ENCODE measurements at regions not wholly inside any gene's neighbourhood (a gene's known extent, or its start where the extent isn't known, plus 50 kb on each side); places are given as distances from the start of the nearest gene placed in this dataset.

DNA sequence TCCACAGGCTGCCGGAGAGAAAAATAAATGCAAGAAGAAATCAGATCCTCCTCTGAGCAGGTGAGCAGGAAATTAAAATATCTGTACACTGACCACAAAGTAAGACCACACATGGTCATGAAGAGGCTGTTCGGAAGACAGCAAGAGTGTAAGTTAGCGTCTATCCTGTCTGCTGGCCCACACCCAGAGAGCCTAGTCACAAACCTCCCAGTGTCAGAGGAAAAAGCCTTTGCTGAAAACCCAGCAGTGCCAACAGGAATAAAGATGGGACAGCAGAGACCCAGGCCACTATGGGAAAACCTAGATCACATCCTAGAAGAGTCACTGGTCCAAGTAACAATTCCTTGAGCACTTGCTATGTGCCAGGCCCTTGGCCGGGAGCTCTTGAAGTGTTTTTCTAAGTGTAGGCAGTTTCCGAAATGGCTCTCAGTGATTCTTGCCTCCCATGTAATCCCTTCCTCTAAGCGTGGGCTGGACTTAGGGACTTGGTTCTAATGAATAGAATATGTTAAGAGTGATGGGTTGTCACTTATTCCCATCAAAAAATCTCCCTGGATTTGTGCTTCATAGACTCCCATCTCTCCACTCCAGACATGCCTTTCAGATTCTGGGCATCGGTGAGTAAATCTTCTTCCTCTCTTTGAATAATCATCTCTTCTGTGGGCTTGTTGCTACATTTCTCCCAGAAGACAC is 110.9 kb upstream of the PKDCC start:
- DNase-seq (ENCODE audit: low read depth, low spot score): no peak
- Histone ChIP-seq H3K27ac (ENCODE audit: control insufficient read depth, insufficient read depth) (no peak overlapping the region), H3K4me1 (ENCODE audit: control insufficient read depth, insufficient read depth, low read length) (peaks cover 5% of the 10 kb centered on the region), H2AFZ (ENCODE audit: control insufficient read depth, low read depth, low read length) (no peak overlapping the region), H3K4me3 (no peak overlapping the region), H4K20me1 (ENCODE audit: control insufficient read depth, insufficient read depth) (no peaks in the 10 kb centered on the region), H3K27me3 (replicated peaks in 1 of 2; ENCODE audit: control insufficient read depth in 2 of 2, insufficient read depth in 2 of 2, low read length in 1 of 2) (0 out of 4 replicates have a peak, but pooled peaks cover 0 to 1% of the 10 kb centered on the region in 2 experiments), H3K36me3 (ENCODE audit: control insufficient read depth in 2 of 2, insufficient read depth in 2 of 2, low read length in 1 of 2) (no peaks in the 10 kb centered on the region), H3K79me2 (ENCODE audit: control insufficient read depth, insufficient read depth, low read length) (no peaks in the 10 kb centered on the region), H3K4me2 (ENCODE audit: control insufficient read depth, insufficient read depth) (no peak overlapping the region), H3K9ac (ENCODE audit: control insufficient read depth, insufficient read depth, low read length) (no peak overlapping the region), H3K9me3 (replicated peaks; ENCODE audit: control insufficient read depth, insufficient read depth, low read length) (no peaks in the 10 kb centered on the region)
- ChIA-PET RAD21 (ENCODE audit: unreplicated experiment) (no interaction called here), SMC1A (ENCODE audit: uncharacterized antibody, unreplicated experiment) (interaction anchor here (0.6 kb wide), 1 partner anchor 81 kb away, joined by 3 read pairs; no protein-coding TSS in a partner anchor), CTCF (interaction anchor here (1.1 kb wide), 1 partner anchor 153 kb away, joined by 3 read pairs; no protein-coding TSS in a partner anchor), POLR2A (no interaction called here)
- 69% methylated on average over 7 of the region's 7 CpGs for WGBS (ENCODE audit: insufficient coverage, insufficient replicate concordance, low lambda C conversion rate, missing lambda C conversion rate)
- no peak for ATAC-seq
- BruUV-seq (replicated peaks): no TSS peak
- FAIRE-seq: no peak
- intact Hi-C loops (cut with micrococcal nuclease; ENCODE audit: unreplicated experiment) (no loop called here), in situ Hi-C loops (cut with MboI) (no loop called here)
- TF ChIP-seq BCL11A (IDR thresholded peaks at IDR 0.05; ENCODE audit: low read depth, low read length): no peak
- no peak for TF ChIP-seq RB1 (IDR thresholded peaks at IDR 0.05; ENCODE audit: borderline replicate concordance)
- TF ChIP-seq HDAC2 (IDR thresholded peaks at IDR 0.05): no peak
- TF ChIP-seq JUND (IDR thresholded peaks at IDR 0.05; ENCODE audit: low read depth, low read length): no peak
- TF ChIP-seq SMC3 (IDR thresholded peaks at IDR 0.05; ENCODE audit: borderline replicate concordance, low read length): no peak
- TF ChIP-seq FOXM1 (IDR thresholded peaks at IDR 0.05; ENCODE audit: low read depth, low read length): no peak
- TF ChIP-seq POU2F2 (IDR thresholded peaks at IDR 0.05; ENCODE audit: borderline replicate concordance, low read depth, low read length): no peak
- no peak for TF ChIP-seq YY1 (IDR thresholded peaks at IDR 0.05; ENCODE audit: low read depth, low read length)
- no peak for TF ChIP-seq BCL3 (IDR thresholded peaks at IDR 0.05; ENCODE audit: borderline replicate concordance, insufficient read depth, low read depth, low read length, poor library complexity, severe bottlenecking)
- TF ChIP-seq, protein P1, sequence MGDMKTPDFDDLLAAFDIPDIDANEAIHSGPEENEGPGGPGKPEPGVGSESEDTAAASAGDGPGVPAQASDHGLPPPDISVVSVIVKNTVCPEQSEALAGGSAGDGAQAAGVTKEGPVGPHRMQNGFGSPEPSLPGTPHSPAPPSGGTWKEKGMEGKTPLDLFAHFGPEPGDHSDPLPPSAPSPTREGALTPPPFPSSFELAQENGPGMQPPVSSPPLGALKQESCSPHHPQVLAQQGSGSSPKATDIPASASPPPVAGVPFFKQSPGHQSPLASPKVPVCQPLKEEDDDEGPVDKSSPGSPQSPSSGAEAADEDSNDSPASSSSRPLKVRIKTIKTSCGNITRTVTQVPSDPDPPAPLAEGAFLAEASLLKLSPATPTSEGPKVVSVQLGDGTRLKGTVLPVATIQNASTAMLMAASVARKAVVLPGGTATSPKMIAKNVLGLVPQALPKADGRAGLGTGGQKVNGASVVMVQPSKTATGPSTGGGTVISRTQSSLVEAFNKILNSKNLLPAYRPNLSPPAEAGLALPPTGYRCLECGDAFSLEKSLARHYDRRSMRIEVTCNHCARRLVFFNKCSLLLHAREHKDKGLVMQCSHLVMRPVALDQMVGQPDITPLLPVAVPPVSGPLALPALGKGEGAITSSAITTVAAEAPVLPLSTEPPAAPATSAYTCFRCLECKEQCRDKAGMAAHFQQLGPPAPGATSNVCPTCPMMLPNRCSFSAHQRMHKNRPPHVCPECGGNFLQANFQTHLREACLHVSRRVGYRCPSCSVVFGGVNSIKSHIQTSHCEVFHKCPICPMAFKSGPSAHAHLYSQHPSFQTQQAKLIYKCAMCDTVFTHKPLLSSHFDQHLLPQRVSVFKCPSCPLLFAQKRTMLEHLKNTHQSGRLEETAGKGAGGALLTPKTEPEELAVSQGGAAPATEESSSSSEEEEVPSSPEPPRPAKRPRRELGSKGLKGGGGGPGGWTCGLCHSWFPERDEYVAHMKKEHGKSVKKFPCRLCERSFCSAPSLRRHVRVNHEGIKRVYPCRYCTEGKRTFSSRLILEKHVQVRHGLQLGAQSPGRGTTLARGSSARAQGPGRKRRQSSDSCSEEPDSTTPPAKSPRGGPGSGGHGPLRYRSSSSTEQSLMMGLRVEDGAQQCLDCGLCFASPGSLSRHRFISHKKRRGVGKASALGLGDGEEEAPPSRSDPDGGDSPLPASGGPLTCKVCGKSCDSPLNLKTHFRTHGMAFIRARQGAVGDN (IDR thresholded peaks at IDR 0.05): no peak
- TF ChIP-seq IRF4 (IDR thresholded peaks at IDR 0.05; ENCODE audit: low read depth, low read length): no peak
- TF ChIP-seq, protein P2, sequence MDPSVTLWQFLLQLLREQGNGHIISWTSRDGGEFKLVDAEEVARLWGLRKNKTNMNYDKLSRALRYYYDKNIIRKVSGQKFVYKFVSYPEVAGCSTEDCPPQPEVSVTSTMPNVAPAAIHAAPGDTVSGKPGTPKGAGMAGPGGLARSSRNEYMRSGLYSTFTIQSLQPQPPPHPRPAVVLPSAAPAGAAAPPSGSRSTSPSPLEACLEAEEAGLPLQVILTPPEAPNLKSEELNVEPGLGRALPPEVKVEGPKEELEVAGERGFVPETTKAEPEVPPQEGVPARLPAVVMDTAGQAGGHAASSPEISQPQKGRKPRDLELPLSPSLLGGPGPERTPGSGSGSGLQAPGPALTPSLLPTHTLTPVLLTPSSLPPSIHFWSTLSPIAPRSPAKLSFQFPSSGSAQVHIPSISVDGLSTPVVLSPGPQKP (IDR thresholded peaks at IDR 0.05; ENCODE audit: low read depth, low read length): no peak
- TF ChIP-seq PKNOX1 (IDR thresholded peaks at IDR 0.05): no peak
- TF ChIP-seq DPF2 (IDR thresholded peaks at IDR 0.05): no peak
- TF ChIP-seq USF1 (IDR thresholded peaks at IDR 0.05; ENCODE audit: borderline replicate concordance, extremely low read length, insufficient read depth, low read depth, low read length): no peak
- TF ChIP-seq IKZF1 (conservative IDR thresholded peaks at IDR 0.05): no peak
- TF ChIP-seq NR2C1 (IDR thresholded peaks at IDR 0.05): no peak

Data from GM12878 (cell line).